ENCODE measurements at regions not wholly inside any gene's neighbourhood (a gene's known extent, or its start where the extent isn't known, plus 50 kb on each side); places are given as distances from the start of the nearest gene placed in this dataset.

DNA sequence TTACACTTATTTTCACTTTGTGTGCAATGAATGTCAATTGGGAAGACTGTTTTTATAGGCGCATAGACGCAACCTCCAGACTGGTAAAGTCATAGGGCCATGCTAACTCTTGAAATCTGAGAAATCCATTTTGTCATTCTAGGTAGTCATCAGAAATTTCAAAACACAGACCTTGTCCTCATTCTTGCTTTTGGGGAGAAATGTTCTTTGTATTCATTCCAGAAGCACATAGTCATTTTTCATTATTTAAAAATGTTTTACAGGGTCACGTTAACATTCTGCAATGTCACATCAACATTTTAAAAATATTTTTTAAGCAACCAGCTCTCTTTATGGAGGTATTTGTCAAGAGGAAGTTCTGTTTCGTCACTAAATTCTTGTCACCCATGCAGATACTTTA lies 898.4 kb downstream of the PDCD6IP start:
- ChIA-PET POLR2A (no interaction called here), RAD21 (ENCODE audit: unreplicated experiment) (no interaction called here), SMC1A (ENCODE audit: uncharacterized antibody, unreplicated experiment) (no interaction called here), CTCF (no interaction called here)
- H3K27ac ChIP-seq (ENCODE audit: control insufficient read depth, insufficient read depth), result no peak overlapping the region
- intact Hi-C loops (cut with micrococcal nuclease; ENCODE audit: unreplicated experiment), result no loop called here
- H3K9me3 ChIP-seq (replicated peaks; ENCODE audit: control insufficient read depth, insufficient read depth, low read length), result no peaks in the 10 kb centered on the region; the same call in 2 of the 3 replicates
- no TSS peak for BruUV-seq (replicated peaks)
- FAIRE-seq (no peak), DNase-seq (ENCODE audit: low read depth, low spot score) (no peak), ATAC-seq (no peak)
- H2AFZ ChIP-seq (ENCODE audit: control insufficient read depth, low read depth, low read length), result no peak overlapping the region
- H3K4me2 ChIP-seq (ENCODE audit: control insufficient read depth, insufficient read depth), result no peak overlapping the region
- WGBS (ENCODE audit: insufficient coverage, insufficient replicate concordance, low lambda C conversion rate, missing lambda C conversion rate), result 68% methylated on average over 4 of the region's 4 CpGs
- H3K4me1 ChIP-seq (ENCODE audit: control insufficient read depth, insufficient read depth, low read length), result no peaks in the 10 kb centered on the region
- H4K20me1 ChIP-seq (ENCODE audit: control insufficient read depth, insufficient read depth), result no peaks in the 10 kb centered on the region
- in situ Hi-C loops (cut with MboI), result loop anchor here (25.0 kb wide), 1 partner anchor 710 kb away; no protein-coding TSS in a partner anchor
- no peaks in the 10 kb centered on the region for H3K36me3 ChIP-seq (ENCODE audit: control insufficient read depth in 2 of 2, insufficient read depth in 2 of 2, low read length in 1 of 2)
- no peak for TF ChIP-seq SRF (IDR thresholded peaks at IDR 0.05; ENCODE audit: low read depth in 2 of 2, low read length in 2 of 2)
- no peak for TF ChIP-seq ZZZ3 (IDR thresholded peaks at IDR 0.05; ENCODE audit: control insufficient read depth, insufficient read length, low read depth)
- no peak for TF ChIP-seq FOS (IDR thresholded peaks at IDR 0.05; ENCODE audit: borderline replicate concordance, extremely low read depth, insufficient read length)
- no peaks in the 10 kb centered on the region for H3K79me2 ChIP-seq (ENCODE audit: control insufficient read depth, insufficient read depth, low read length)
- H3K27me3 ChIP-seq (replicated peaks in 1 of 2; ENCODE audit: control insufficient read depth in 2 of 2, insufficient read depth in 2 of 2, low read length in 1 of 2), result no peaks in the 10 kb centered on the region
- no peak overlapping the region for H3K4me3 ChIP-seq
- H3K9ac ChIP-seq (ENCODE audit: control insufficient read depth, insufficient read depth, low read length), result no peak overlapping the region

GRCh38 chr3:34703053-34703452 lies 904.6 kb downstream of the PDCD6IP start:
- Histone ChIP-seq H3K4me2 (ENCODE audit: control insufficient read depth, insufficient read depth) (no peak overlapping the region), H3K79me2 (ENCODE audit: control insufficient read depth, insufficient read depth, low read length) (no peaks in the 10 kb centered on the region), H4K20me1 (ENCODE audit: control insufficient read depth, insufficient read depth) (no peaks in the 10 kb centered on the region), H3K4me3 (no peak overlapping the region), H3K9me3 (replicated peaks; ENCODE audit: control insufficient read depth, insufficient read depth, low read length) (no peaks in the 10 kb centered on the region; the same call in 2 of the 3 replicates), H3K27me3 (replicated peaks in 1 of 2; ENCODE audit: control insufficient read depth in 2 of 2, insufficient read depth in 2 of 2, low read length in 1 of 2) (no peaks in the 10 kb centered on the region), H3K4me1 (ENCODE audit: control insufficient read depth, insufficient read depth, low read length) (no peaks in the 10 kb centered on the region), H3K36me3 (ENCODE audit: control insufficient read depth in 2 of 2, insufficient read depth in 2 of 2, low read length in 1 of 2) (no peaks in the 10 kb centered on the region), H2AFZ (ENCODE audit: control insufficient read depth, low read depth, low read length) (no peak overlapping the region), H3K9ac (ENCODE audit: control insufficient read depth, insufficient read depth, low read length) (no peak overlapping the region), H3K27ac (ENCODE audit: control insufficient read depth, insufficient read depth) (no peak overlapping the region)
- no TSS peak for BruUV-seq (replicated peaks)
- in situ Hi-C loops (cut with MboI) (no loop called here), intact Hi-C loops (cut with micrococcal nuclease; ENCODE audit: unreplicated experiment) (no loop called here)
- ChIA-PET CTCF (no interaction called here), SMC1A (ENCODE audit: uncharacterized antibody, unreplicated experiment) (no interaction called here), POLR2A (no interaction called here), RAD21 (ENCODE audit: unreplicated experiment) (no interaction called here)
- WGBS (ENCODE audit: insufficient coverage, insufficient replicate concordance, low lambda C conversion rate, missing lambda C conversion rate), result 55% methylated on average over 3 of the region's 3 CpGs
- ATAC-seq (no peak), DNase-seq (ENCODE audit: low read depth, low spot score) (no peak), FAIRE-seq (no peak)
- no peak for TF ChIP-seq CBX3 (IDR thresholded peaks at IDR 0.05; ENCODE audit: borderline replicate concordance, low read depth)
- TF ChIP-seq KDM1A (IDR thresholded peaks at IDR 0.05; ENCODE audit: borderline replicate concordance), result no peak
- no peak for TF ChIP-seq PAX8 (IDR thresholded peaks at IDR 0.05)
- no peak for TF ChIP-seq HDGF (IDR thresholded peaks at IDR 0.05)
- TF ChIP-seq E2F8 (IDR thresholded peaks at IDR 0.05; ENCODE audit: low read depth, partially characterized antibody), result no peak
- no peak for TF ChIP-seq JUND (IDR thresholded peaks at IDR 0.05; ENCODE audit: low read depth, low read length)
- no peak for TF ChIP-seq HDAC2 (IDR thresholded peaks at IDR 0.05)
- no peak for TF ChIP-seq NR2C1 (IDR thresholded peaks at IDR 0.05)
- no peak for TF ChIP-seq ZNF24 (IDR thresholded peaks at IDR 0.05)
- TF ChIP-seq BHLHE40 (IDR thresholded peaks at IDR 0.05; ENCODE audit: borderline replicate concordance in 1 of 2, low read depth in 2 of 2, low read length in 1 of 2), result no peak
- no peak for TF ChIP-seq NR2C2 (IDR thresholded peaks at IDR 0.05; ENCODE audit: borderline replicate concordance, control insufficient read depth, insufficient read length, low read depth)
- no peak for TF ChIP-seq PML (IDR thresholded peaks at IDR 0.05; ENCODE audit: low read length)
- TF ChIP-seq PKNOX1 (IDR thresholded peaks at IDR 0.05), result no peak
- TF ChIP-seq BACH1 (IDR thresholded peaks at IDR 0.05; ENCODE audit: borderline replicate concordance), result no peak
- no peak for TF ChIP-seq CBX5 (IDR thresholded peaks at IDR 0.05; ENCODE audit: low read depth)
